ENCODE measurements at regions not wholly inside any gene's neighbourhood (a gene's known extent, or its start where the extent isn't known, plus 50 kb on each side); places are given as distances from the start of the nearest gene placed in this dataset.

- H3K4me3 ChIP-seq (ENCODE audit: extremely low read depth in 1 of 4, insufficient read depth in 2 of 4, low read depth in 3 of 4, low read length in 4 of 4): no peak overlapping the region
- H3K56ac ChIP-seq (replicated peaks; ENCODE audit: insufficient read length, low read depth, low read length): no peak overlapping the region
- no peak overlapping the region for H2BK120ac ChIP-seq (replicated peaks; ENCODE audit: low read depth, low read length)
- peaks cover 0 to 23% (median 11%) of the 10 kb centered on the region in 4 experiments; a peak in 6 of 8 replicates for H3K36me3 ChIP-seq (ENCODE audit: control insufficient read depth in 2 of 4, insufficient read depth in 4 of 4, low read length in 3 of 4)
- H2BK12ac ChIP-seq (ENCODE audit: low read depth, low read length): no peak overlapping the region
- H3K4me2 ChIP-seq (ENCODE audit: insufficient read depth in 1 of 2, low read depth in 2 of 2, low read length in 2 of 2): no peak overlapping the region
- H4K20me1 ChIP-seq (replicated peaks in 1 of 2; ENCODE audit: control insufficient read depth in 1 of 2, insufficient read depth in 2 of 2, low read length in 2 of 2): peaks cover 0 to 9% of the 10 kb centered on the region in 2 experiments
- no peaks in the 10 kb centered on the region for H3K9me3 ChIP-seq (ENCODE audit: insufficient read depth in 2 of 2, low read depth in 1 of 2, low read length in 1 of 2)
- no peak for FAIRE-seq
- no peaks in the 10 kb centered on the region for H3K23me2 ChIP-seq (ENCODE audit: low read depth, low read length)
- H2BK15ac ChIP-seq (ENCODE audit: low read length): no peak overlapping the region
- 92% methylated on average over 10 of the region's 10 CpGs; no CpG with 5 or more reads in 1 of the 2 experiments for WGBS, 2 experiments (ENCODE audit: extremely low coverage in 1 of 2, insufficient coverage in 1 of 2, insufficient read length in 1 of 2, insufficient replicate concordance in 2 of 2, low coverage in 1 of 2, low lambda C conversion rate in 2 of 2, missing lambda C conversion rate in 1 of 2)
- H3K4ac ChIP-seq (replicated peaks; ENCODE audit: insufficient read length, low read depth, low read length): no peak overlapping the region
- ChIA-PET CTCF (ENCODE audit: partially characterized antibody) (interaction anchor here (0.6 to 1.0 kb wide), 2 partner anchors 43 to 447 kb away, joined by 3 read pairs; no protein-coding TSS in a partner anchor), POLR2A (ENCODE audit: partially characterized antibody) (interaction anchor here (1.2 kb wide), 1 partner anchor 184 kb away, joined by 3 read pairs; no protein-coding TSS in a partner anchor)
- H4K91ac ChIP-seq (replicated peaks; ENCODE audit: insufficient read length, low read length): no peak overlapping the region
- DNase-seq (ENCODE audit: low read depth in 1 of 2, low spot score in 2 of 2): no peak
- peaks cover 5% of the 10 kb centered on the region for H3K79me1 ChIP-seq (ENCODE audit: low read depth, low read length)
- no peak overlapping the region for H2BK20ac ChIP-seq (ENCODE audit: low read length)
- no peaks in the 10 kb centered on the region; a peak in 1 of 7 replicates for H3K27me3 ChIP-seq (replicated peaks in 1 of 4; ENCODE audit: control insufficient read depth in 3 of 4, extremely low read depth in 1 of 4, insufficient read depth in 3 of 4, low read length in 3 of 4)
- H3K4me1 ChIP-seq (replicated peaks in 1 of 4; ENCODE audit: control insufficient read depth in 3 of 4, insufficient read depth in 4 of 4, low read length in 3 of 4): no peaks in the 10 kb centered on the region
- H3K14ac ChIP-seq (ENCODE audit: insufficient read length): no peak overlapping the region
- H4K5ac ChIP-seq (ENCODE audit: insufficient read length, low read depth, low read length): no peak overlapping the region
- no peak overlapping the region for H3K27ac ChIP-seq (ENCODE audit: low read depth, low read length)
- peaks cover 0 to 5% of the 10 kb centered on the region in 2 experiments; a peak in 1 of 4 replicates for H3K79me2 ChIP-seq (ENCODE audit: control insufficient read depth in 1 of 2, insufficient read depth in 2 of 2, low read length in 2 of 2)
- no peak overlapping the region; the same call in 1 of the 2 replicates for H2BK5ac ChIP-seq (ENCODE audit: low read depth, low read length)
- H3K23ac ChIP-seq (ENCODE audit: insufficient read length): no peak overlapping the region
- no peak overlapping the region for H3K9ac ChIP-seq (replicated peaks in 1 of 4; ENCODE audit: extremely low read depth in 1 of 4, low read depth in 3 of 4, low read length in 3 of 4)
- H2AK5ac ChIP-seq (ENCODE audit: low read depth, low read length): no peak overlapping the region
- no peak overlapping the region for H2AFZ ChIP-seq (ENCODE audit: low read length)
- no peak overlapping the region for H3K18ac ChIP-seq (ENCODE audit: extremely low read depth, low read length)
- peak overlapping the region; percentile 43; the same call in 1 of the 2 replicates for H4K8ac ChIP-seq (ENCODE audit: extremely low read depth, insufficient read depth, low read length)
- TF ChIP-seq SP2 (IDR thresholded peaks at IDR 0.05; ENCODE audit: low read length) (no peak), ATF3 (IDR thresholded peaks at IDR 0.05; ENCODE audit: insufficient read depth, low read depth, low read length) (no peak), HDAC6 (IDR thresholded peaks at IDR 0.05; ENCODE audit: low read depth, low read length) (no peak), JUN (IDR thresholded peaks at IDR 0.05; ENCODE audit: low read depth, low read length) (no peak), SP4 (IDR thresholded peaks at IDR 0.05; ENCODE audit: low read length) (no peak), SRF (IDR thresholded peaks at IDR 0.05; ENCODE audit: low read depth, low read length) (no peak), RBBP5 (IDR thresholded peaks at IDR 0.05; ENCODE audit: borderline replicate concordance, low read depth, low read length) (no peak), JUND (IDR thresholded peaks at IDR 0.05; ENCODE audit: low read length) (no peak), MAFK (IDR thresholded peaks at IDR 0.05; ENCODE audit: low read depth, low read length) (no peak), POU5F1 (IDR thresholded peaks at IDR 0.05; ENCODE audit: low read depth, low read length) (no peak), POLR2AphosphoS5 (IDR thresholded peaks at IDR 0.05; ENCODE audit: low read depth, low read length) (no peak), SIN3A (conservative IDR thresholded peaks at IDR 0.05 in 1 of 2, IDR thresholded peaks at IDR 0.05 in 1 of 2; ENCODE audit: low read depth in 1 of 2, low read length in 2 of 2) (no peak), RFX5 (IDR thresholded peaks at IDR 0.05; ENCODE audit: borderline replicate concordance, low read depth, low read length) (no peak), RXRA (IDR thresholded peaks at IDR 0.05; ENCODE audit: insufficient read depth, low read depth, low read length) (no peak)
Observed at GRCh38 chr11:71096751-71097388, 155.5 kb downstream of the SHANK2 start.

All from H1 (cell line).